ENCODE measurements at regions not wholly inside any gene's neighbourhood (a gene's known extent, or its start where the extent isn't known, plus 50 kb on each side); places are given as distances from the start of the nearest gene placed in this dataset.

- TF ChIP-seq CTCF (IDR thresholded peaks at IDR 0.05; ENCODE audit: extremely low read depth, insufficient read depth, missing control alignments) = no peak
- no peak for DNase-seq (ENCODE audit: low spot score)
- in situ Hi-C loops (cut with MboI; ENCODE audit: low pct_unique_long_range_greater_than_20kb, low sequenced_read_pairs, unreplicated experiment) = no loop called here
These were observed 56.1 kb upstream of the PMFBP1 start for GRCh38 chr16:72228014-72228413.

GRCh38 chr16:72226136-72226535, 54.2 kb upstream of the PMFBP1 start:
- in situ Hi-C loops (cut with MboI; ENCODE audit: low pct_unique_long_range_greater_than_20kb, low sequenced_read_pairs, unreplicated experiment) = no loop called here
- DNase-seq (ENCODE audit: low spot score) = no peak
- no peak for TF ChIP-seq CTCF (IDR thresholded peaks at IDR 0.05; ENCODE audit: extremely low read depth, insufficient read depth, missing control alignments)

GRCh38 chr16:72224260-72224768, 52.4 kb upstream of the PMFBP1 start:
- in situ Hi-C loops (cut with MboI; ENCODE audit: low pct_unique_long_range_greater_than_20kb, low sequenced_read_pairs, unreplicated experiment) = no loop called here
- TF ChIP-seq CTCF (IDR thresholded peaks at IDR 0.05; ENCODE audit: extremely low read depth, insufficient read depth, missing control alignments) = no peak
- no peak for DNase-seq (ENCODE audit: low spot score)

- TF ChIP-seq CTCF (IDR thresholded peaks at IDR 0.05; ENCODE audit: extremely low read depth, insufficient read depth, missing control alignments) = no peak
- in situ Hi-C loops (cut with MboI; ENCODE audit: low pct_unique_long_range_greater_than_20kb, low sequenced_read_pairs, unreplicated experiment) = no loop called here
- DNase-seq (ENCODE audit: low spot score) = no peak
These were observed 50.5 kb upstream of the PMFBP1 start for GRCh38 chr16:72222503-72222902.

All from GM13977 (cell line).